ENCODE measurements at regions not wholly inside any gene's neighbourhood (a gene's known extent, or its start where the extent isn't known, plus 50 kb on each side); places are given as distances from the start of the nearest gene placed in this dataset.

- intact Hi-C loops (cut with micrococcal nuclease), result no loop called here
- H3K27me3 ChIP-seq (ENCODE audit: control insufficient read depth in 2 of 2, insufficient read depth in 2 of 2, low read length in 2 of 2), result no peaks in the 10 kb centered on the region
- dilution Hi-C loops (cut with MboI; ENCODE audit: extremely low pct_ligation_motif_present, low sequenced_read_pairs), result no loop called here
Measured at GRCh38 chr5:166063261-166063660, 2228.2 kb upstream of the WWC1 start.

More at GRCh38 chr5:166063261-166063660, 2228.2 kb upstream of the WWC1 start:
- no peaks in the 10 kb centered on the region for H4K20me1 ChIP-seq (replicated peaks; ENCODE audit: control insufficient read depth, extremely low read depth, insufficient read depth, low read length)
- no peaks in the 10 kb centered on the region for H3K79me2 ChIP-seq (ENCODE audit: control insufficient read depth, insufficient read depth, low read length)
- DNase-seq (ENCODE audit: low read depth, low spot score) (no peak), FAIRE-seq (no peak)
- TF ChIP-seq POLR2A (IDR thresholded peaks at IDR 0.05; ENCODE audit: low read depth, low read length) (no peak), GATA2 (IDR thresholded peaks at IDR 0.05; ENCODE audit: insufficient read depth, insufficient read length, low read depth, low read length) (no peak), POLR2AphosphoS5 (IDR thresholded peaks at IDR 0.05; ENCODE audit: insufficient read depth, low read depth, low read length) (no peak), JUN (IDR thresholded peaks at IDR 0.05; ENCODE audit: borderline replicate concordance, insufficient read depth, insufficient read length, low read depth) (no peak), MYC (IDR thresholded peaks at IDR 0.05; ENCODE audit: low read depth, low read length) (no peak), MAX (IDR thresholded peaks at IDR 0.05; ENCODE audit: insufficient read depth, insufficient read length) (no peak), EZH2 (IDR thresholded peaks at IDR 0.05; ENCODE audit: borderline replicate concordance, low read depth, low read length, severe bottlenecking) (no peak), CTCF (IDR thresholded peaks at IDR 0.05; ENCODE audit: extremely low read depth in 1 of 2, insufficient read depth in 1 of 2, low read depth in 1 of 2, low read length in 2 of 2) (no peak), FOS (IDR thresholded peaks at IDR 0.05; ENCODE audit: borderline replicate concordance, insufficient read depth, low read length) (no peak)
- H3K27ac ChIP-seq (ENCODE audit: insufficient read depth, low read depth, low read length), result no peak overlapping the region
- H3K9ac ChIP-seq (replicated peaks; ENCODE audit: extremely low read depth, insufficient read depth, low read length), result no peak overlapping the region
- no peaks in the 10 kb centered on the region for H3K36me3 ChIP-seq (ENCODE audit: control insufficient read depth in 2 of 2, extremely low read depth in 1 of 2, insufficient read depth in 2 of 2, low read length in 2 of 2)
- H3K9me1 ChIP-seq (replicated peaks; ENCODE audit: control insufficient read depth, extremely low read depth, insufficient read depth, low read length), result no peaks in the 10 kb centered on the region
- no peak overlapping the region for H2AFZ ChIP-seq (ENCODE audit: low read depth, low read length)
- POLR2A ChIA-PET, result no interaction called here
- peaks cover 6% of the 10 kb centered on the region for H3K9me3 ChIP-seq (replicated peaks; ENCODE audit: control insufficient read depth, insufficient read depth, low read length)
- no peaks in the 10 kb centered on the region for H3K4me1 ChIP-seq (ENCODE audit: control insufficient read depth, extremely low read depth, insufficient read depth, low read length)
- CTCF ChIA-PET, result no interaction called here
- H3K4me3 ChIP-seq (replicated peaks in 1 of 3; ENCODE audit: insufficient read depth in 1 of 3, low read depth in 1 of 3, low read length in 3 of 3), result no peak overlapping the region
- BruUV-seq (replicated peaks), result no TSS peak
- no peak overlapping the region for H3K4me2 ChIP-seq (ENCODE audit: insufficient read depth, low read length)

Data from endothelial cell of umbilical vein (primary cell).